ENCODE measurements at regions not wholly inside any gene's neighbourhood (a gene's known extent, or its start where the extent isn't known, plus 50 kb on each side); places are given as distances from the start of the nearest gene placed in this dataset.

DNA sequence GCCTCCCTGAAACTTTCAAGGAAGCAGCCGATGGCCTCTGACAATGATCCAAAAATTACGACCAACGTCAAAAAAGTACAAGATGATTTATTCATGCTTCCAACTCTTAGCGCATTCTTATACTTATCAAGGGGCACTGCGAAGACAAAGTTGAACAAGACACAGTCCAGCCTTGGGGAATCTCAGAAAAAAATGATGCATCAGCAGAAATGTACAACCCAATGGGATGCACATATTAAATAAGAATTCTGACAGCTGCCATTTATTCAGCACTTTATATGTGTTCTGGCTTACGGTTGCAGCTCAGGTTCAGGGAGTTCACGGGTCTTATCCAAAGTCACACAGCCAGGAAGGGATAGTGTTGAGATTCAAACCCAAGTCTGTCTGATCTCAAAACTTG, 96.0 kb upstream of the CPLX2 start:
- H3K23ac ChIP-seq (ENCODE audit: low read length), result no peak overlapping the region
- no CpG with 5 or more reads among the region's 7 CpGs for WGBS (ENCODE audit: extremely low coverage, insufficient coverage, insufficient read length)

DNA sequence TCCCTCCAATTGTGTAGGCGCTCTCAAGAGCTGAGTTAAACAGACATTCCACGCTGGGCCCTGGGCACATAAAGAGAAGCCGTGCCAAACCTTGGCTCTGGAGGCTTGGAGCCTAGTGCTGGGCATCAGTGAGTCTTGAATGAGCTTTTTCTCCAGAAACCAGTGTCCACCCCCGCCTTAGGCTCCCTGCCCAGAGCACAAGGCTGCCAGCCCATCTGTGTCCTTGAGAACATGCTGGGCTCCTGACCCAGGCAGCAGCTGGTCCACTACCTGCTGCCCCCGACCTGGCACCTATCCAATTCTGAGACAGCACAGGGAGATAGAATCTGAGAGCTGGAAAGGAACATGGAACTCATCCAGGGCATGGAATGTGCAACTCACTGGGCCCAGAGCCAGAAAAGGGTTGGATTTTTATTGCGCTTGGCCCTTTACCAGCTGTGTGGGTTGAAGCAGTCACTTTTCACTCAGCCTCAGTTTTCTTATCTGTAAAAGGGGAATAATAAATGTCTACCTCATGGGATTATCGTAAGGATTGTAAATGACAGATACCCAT, 92.4 kb upstream of the CPLX2 start:
- Histone ChIP-seq H3K9me3 (ENCODE audit: insufficient read depth, low read depth, low read length) (no peaks in the 10 kb centered on the region), H3K4me3 (ENCODE audit: low read depth, low read length) (no peak overlapping the region), H3K36me3 (ENCODE audit: control insufficient read depth in 1 of 2, insufficient read depth in 2 of 2, low read length in 2 of 2) (no peaks in the 10 kb centered on the region), H4K8ac (ENCODE audit: low read depth, low read length) (no peak overlapping the region), H3K4me1 (ENCODE audit: control insufficient read depth in 1 of 2, insufficient read depth in 2 of 2, low read length in 2 of 2) (no peaks in the 10 kb centered on the region), H2AK5ac (ENCODE audit: low read length) (no peak overlapping the region), H3K79me1 (ENCODE audit: low read length) (no peaks in the 10 kb centered on the region), H3K4me2 (ENCODE audit: low read length) (no peak overlapping the region), H3K27ac (ENCODE audit: low read depth, low read length) (no peak overlapping the region), H3K23ac (ENCODE audit: low read length) (no peak overlapping the region), H3K18ac (ENCODE audit: low read length) (no peak overlapping the region), H2BK12ac (ENCODE audit: low read length) (no peak overlapping the region), H3K4ac (ENCODE audit: low read depth, low read length) (no peak overlapping the region), H4K91ac (ENCODE audit: low read depth, low read length) (no peak overlapping the region), H3K14ac (ENCODE audit: low read length) (no peak overlapping the region), H3K79me2 (ENCODE audit: control insufficient read depth, insufficient read depth, low read length, poor library complexity) (no peaks in the 10 kb centered on the region), H3K9ac (ENCODE audit: low read length) (no peak overlapping the region), H3K27me3 (ENCODE audit: insufficient read depth, low read length) (no peaks in the 10 kb centered on the region), H2AFZ (ENCODE audit: insufficient read depth, low read length, poor library complexity) (no peak overlapping the region), H2BK5ac (ENCODE audit: low read depth, low read length, poor library complexity) (no peak overlapping the region), H4K12ac (ENCODE audit: low read depth, low read length) (no peak overlapping the region), H2BK120ac (ENCODE audit: insufficient read depth, low read length, poor library complexity) (no peak overlapping the region)
- WGBS (ENCODE audit: extremely low coverage, insufficient coverage, insufficient read length), result no CpG with 5 or more reads among the region's 7 CpGs
- no peak for DNase-seq

More for the DNA sequence above, 96.0 kb upstream of the CPLX2 start:
- Histone ChIP-seq H2AK5ac (ENCODE audit: low read length) (no peak overlapping the region), H2BK12ac (ENCODE audit: low read length) (no peak overlapping the region), H2BK120ac (ENCODE audit: insufficient read depth, low read length, poor library complexity) (no peak overlapping the region), H3K27me3 (ENCODE audit: insufficient read depth, low read length) (peaks cover 18% of the 10 kb centered on the region), H3K4ac (ENCODE audit: low read depth, low read length) (no peak overlapping the region), H3K4me3 (ENCODE audit: low read depth, low read length) (no peak overlapping the region), H4K12ac (ENCODE audit: low read depth, low read length) (no peak overlapping the region), H3K4me1 (ENCODE audit: control insufficient read depth in 1 of 2, insufficient read depth in 2 of 2, low read length in 2 of 2) (peaks cover 0 to 3% of the 10 kb centered on the region in 2 experiments), H3K27ac (ENCODE audit: low read depth, low read length) (no peak overlapping the region), H3K9me3 (ENCODE audit: insufficient read depth, low read depth, low read length) (peaks cover under 1% of the 10 kb centered on the region), H3K14ac (ENCODE audit: low read length) (no peak overlapping the region), H3K18ac (ENCODE audit: low read length) (no peak overlapping the region), H4K91ac (ENCODE audit: low read depth, low read length) (no peak overlapping the region), H2BK5ac (ENCODE audit: low read depth, low read length, poor library complexity) (no peak overlapping the region), H3K36me3 (ENCODE audit: control insufficient read depth in 1 of 2, insufficient read depth in 2 of 2, low read length in 2 of 2) (no peaks in the 10 kb centered on the region), H2AFZ (ENCODE audit: insufficient read depth, low read length, poor library complexity) (no peak overlapping the region), H3K4me2 (ENCODE audit: low read length) (no peak overlapping the region), H3K79me2 (ENCODE audit: control insufficient read depth, insufficient read depth, low read length, poor library complexity) (no peaks in the 10 kb centered on the region), H3K79me1 (ENCODE audit: low read length) (no peaks in the 10 kb centered on the region), H4K8ac (ENCODE audit: low read depth, low read length) (no peak overlapping the region), H3K9ac (ENCODE audit: low read length) (no peak overlapping the region)
- no peak for DNase-seq

DNA sequence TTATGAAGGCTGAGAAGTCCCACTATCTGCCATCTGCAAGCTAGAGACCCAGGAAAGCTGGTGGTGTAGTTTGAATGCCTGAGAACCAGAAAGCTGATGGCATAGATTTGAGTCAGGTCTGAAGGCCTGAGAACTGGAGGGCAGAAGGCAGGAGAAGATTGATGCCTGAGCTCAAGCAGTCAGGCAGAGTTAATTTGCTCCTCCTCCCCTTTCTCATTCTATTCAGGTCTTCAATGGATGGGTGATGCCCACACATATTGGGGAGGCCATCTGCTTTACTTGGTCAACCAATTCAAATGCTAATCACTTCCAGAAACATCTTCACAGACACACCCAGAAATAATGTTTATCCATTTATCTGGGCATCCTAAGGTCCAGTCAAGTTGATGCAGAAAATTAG, 87.6 kb upstream of the CPLX2 start:
- H3K4me3 ChIP-seq (ENCODE audit: low read depth, low read length), result no peak overlapping the region
- H3K9ac ChIP-seq (ENCODE audit: low read length), result no peak overlapping the region
- H3K4me2 ChIP-seq (ENCODE audit: low read length), result no peak overlapping the region
- no peak overlapping the region for H4K8ac ChIP-seq (ENCODE audit: low read depth, low read length)
- H3K23ac ChIP-seq (ENCODE audit: low read length), result no peak overlapping the region
- H3K27ac ChIP-seq (ENCODE audit: low read depth, low read length), result no peak overlapping the region
- H2AFZ ChIP-seq (ENCODE audit: insufficient read depth, low read length, poor library complexity), result no peak overlapping the region
- H2BK5ac ChIP-seq (ENCODE audit: low read depth, low read length, poor library complexity), result no peak overlapping the region
- no peaks in the 10 kb centered on the region for H3K9me3 ChIP-seq (ENCODE audit: insufficient read depth, low read depth, low read length)
- H4K91ac ChIP-seq (ENCODE audit: low read depth, low read length), result no peak overlapping the region
- H4K12ac ChIP-seq (ENCODE audit: low read depth, low read length), result no peak overlapping the region
- H3K27me3 ChIP-seq (ENCODE audit: insufficient read depth, low read length), result no peaks in the 10 kb centered on the region
- H2BK120ac ChIP-seq (ENCODE audit: insufficient read depth, low read length, poor library complexity), result no peak overlapping the region
- H2BK12ac ChIP-seq (ENCODE audit: low read length), result no peak overlapping the region
- no peaks in the 10 kb centered on the region for H3K4me1 ChIP-seq (ENCODE audit: control insufficient read depth in 1 of 2, insufficient read depth in 2 of 2, low read length in 2 of 2)
- H3K4ac ChIP-seq (ENCODE audit: low read depth, low read length), result no peak overlapping the region
- no peak for DNase-seq
- no peak overlapping the region for H2AK5ac ChIP-seq (ENCODE audit: low read length)
- H3K36me3 ChIP-seq (ENCODE audit: control insufficient read depth in 1 of 2, insufficient read depth in 2 of 2, low read length in 2 of 2), result no peaks in the 10 kb centered on the region
- no peaks in the 10 kb centered on the region for H3K79me2 ChIP-seq (ENCODE audit: control insufficient read depth, insufficient read depth, low read length, poor library complexity)
- no peak overlapping the region for H3K18ac ChIP-seq (ENCODE audit: low read length)
- H3K14ac ChIP-seq (ENCODE audit: low read length), result no peak overlapping the region
- H3K79me1 ChIP-seq (ENCODE audit: low read length), result no peaks in the 10 kb centered on the region

DNA sequence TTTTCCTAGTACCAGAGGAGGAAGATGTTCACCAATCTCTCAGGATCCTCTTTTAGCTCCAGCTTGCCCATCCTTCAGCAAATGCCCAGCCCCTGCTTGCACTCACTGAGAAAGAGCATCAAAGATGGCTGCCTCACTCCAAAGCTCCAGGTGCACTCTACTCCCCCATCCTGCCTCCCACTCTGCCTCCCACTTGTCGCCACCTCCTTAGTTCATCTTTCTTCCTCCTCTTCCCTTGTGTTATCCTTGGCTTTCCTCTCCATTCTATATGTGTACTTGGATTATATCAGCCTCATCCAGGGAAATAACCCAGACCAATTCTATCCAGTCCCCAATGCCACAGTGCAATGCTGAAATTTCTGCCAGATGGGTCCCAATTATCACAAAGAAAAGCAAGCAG, 87.1 kb upstream of the CPLX2 start:
- H3K4ac ChIP-seq (ENCODE audit: low read depth, low read length), result no peak overlapping the region

More for the DNA sequence above, 87.1 kb upstream of the CPLX2 start:
- Histone ChIP-seq H4K12ac (ENCODE audit: low read depth, low read length) (no peak overlapping the region), H2BK120ac (ENCODE audit: insufficient read depth, low read length, poor library complexity) (no peak overlapping the region), H2AK5ac (ENCODE audit: low read length) (no peak overlapping the region), H4K91ac (ENCODE audit: low read depth, low read length) (no peak overlapping the region), H3K36me3 (ENCODE audit: control insufficient read depth in 1 of 2, insufficient read depth in 2 of 2, low read length in 2 of 2) (no peaks in the 10 kb centered on the region), H3K79me2 (ENCODE audit: control insufficient read depth, insufficient read depth, low read length, poor library complexity) (no peaks in the 10 kb centered on the region), H3K18ac (ENCODE audit: low read length) (no peak overlapping the region), H3K4me1 (ENCODE audit: control insufficient read depth in 1 of 2, insufficient read depth in 2 of 2, low read length in 2 of 2) (no peaks in the 10 kb centered on the region), H4K8ac (ENCODE audit: low read depth, low read length) (no peak overlapping the region), H3K9me3 (ENCODE audit: insufficient read depth, low read depth, low read length) (no peaks in the 10 kb centered on the region), H3K9ac (ENCODE audit: low read length) (no peak overlapping the region), H3K4me2 (ENCODE audit: low read length) (no peak overlapping the region), H3K79me1 (ENCODE audit: low read length) (no peaks in the 10 kb centered on the region), H3K4me3 (ENCODE audit: low read depth, low read length) (no peak overlapping the region), H3K27ac (ENCODE audit: low read depth, low read length) (no peak overlapping the region), H3K27me3 (ENCODE audit: insufficient read depth, low read length) (no peaks in the 10 kb centered on the region), H3K14ac (ENCODE audit: low read length) (no peak overlapping the region), H2BK12ac (ENCODE audit: low read length) (no peak overlapping the region), H2AFZ (ENCODE audit: insufficient read depth, low read length, poor library complexity) (no peak overlapping the region), H2BK5ac (ENCODE audit: low read depth, low read length, poor library complexity) (no peak overlapping the region), H3K23ac (ENCODE audit: low read length) (no peak overlapping the region)
- no CpG with 5 or more reads among the region's 1 CpG for WGBS (ENCODE audit: extremely low coverage, insufficient coverage, insufficient read length)
- no peak for DNase-seq
